PC-9 (cell line): ENCODE measurements at regions not wholly inside any gene's neighbourhood (a gene's known extent, or its start where the extent isn't known, plus 50 kb on each side); places are given as distances from the start of the nearest gene placed in this dataset.

Experiments used
- EZH2 ChIP-seq: fragments of 200-600 bp; sonication (generic); IDR thresholded peaks from 2 replicates; pipeline ENCODE4 v1.8.0; 2017; ENCODE audit warnings: antibody characterized with exemption, low read depth
- TF ChIP-seq, protein P1 (sequence below): fragments of 200-600 bp; sonication (generic); conservative IDR thresholded peaks from 2 replicates; pipeline ENCODE4 v1.6.1; 2017; ENCODE audit warnings: mixed run types, antibody characterized with exemption, mild to moderate bottlenecking, moderate library complexity

DNA sequence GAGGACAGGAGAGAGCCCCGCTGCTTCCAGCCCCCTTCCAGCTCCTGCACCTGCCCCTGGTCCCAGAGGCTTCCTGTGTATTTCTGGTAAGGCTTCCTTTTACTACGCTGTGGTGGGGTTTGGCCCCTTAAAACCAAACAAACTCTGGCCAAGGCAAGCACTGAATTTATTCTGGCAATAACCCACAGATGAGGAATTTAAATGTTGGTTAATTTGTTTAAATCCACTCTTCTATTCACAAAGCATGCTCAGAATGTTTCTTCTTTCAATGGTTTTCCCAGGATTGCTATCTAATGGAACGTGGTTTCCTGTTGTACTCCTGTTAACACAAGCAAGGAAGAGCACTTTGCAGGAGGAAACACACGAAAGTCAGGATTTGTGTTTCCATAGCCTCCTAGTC is 236.5 kb upstream of the FOXQ1 start:
- TF ChIP-seq, protein P1, sequence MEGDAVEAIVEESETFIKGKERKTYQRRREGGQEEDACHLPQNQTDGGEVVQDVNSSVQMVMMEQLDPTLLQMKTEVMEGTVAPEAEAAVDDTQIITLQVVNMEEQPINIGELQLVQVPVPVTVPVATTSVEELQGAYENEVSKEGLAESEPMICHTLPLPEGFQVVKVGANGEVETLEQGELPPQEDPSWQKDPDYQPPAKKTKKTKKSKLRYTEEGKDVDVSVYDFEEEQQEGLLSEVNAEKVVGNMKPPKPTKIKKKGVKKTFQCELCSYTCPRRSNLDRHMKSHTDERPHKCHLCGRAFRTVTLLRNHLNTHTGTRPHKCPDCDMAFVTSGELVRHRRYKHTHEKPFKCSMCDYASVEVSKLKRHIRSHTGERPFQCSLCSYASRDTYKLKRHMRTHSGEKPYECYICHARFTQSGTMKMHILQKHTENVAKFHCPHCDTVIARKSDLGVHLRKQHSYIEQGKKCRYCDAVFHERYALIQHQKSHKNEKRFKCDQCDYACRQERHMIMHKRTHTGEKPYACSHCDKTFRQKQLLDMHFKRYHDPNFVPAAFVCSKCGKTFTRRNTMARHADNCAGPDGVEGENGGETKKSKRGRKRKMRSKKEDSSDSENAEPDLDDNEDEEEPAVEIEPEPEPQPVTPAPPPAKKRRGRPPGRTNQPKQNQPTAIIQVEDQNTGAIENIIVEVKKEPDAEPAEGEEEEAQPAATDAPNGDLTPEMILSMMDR, result no peak
- TF ChIP-seq EZH2, result no peak
